GM18508 (cell line): ENCODE measurements at regions not wholly inside any gene's neighbourhood (a gene's known extent, or its start where the extent isn't known, plus 50 kb on each side); places are given as distances from the start of the nearest gene placed in this dataset.
"Not testable (repeated sequence)": the region's sequence is repeated elsewhere in the genome, so short reads cannot be mapped to it uniquely, and the experiment has no call there.

Experiments used
- ATAC-seq: cut with Tn5 transposase; IDR thresholded peaks from one replicate; pipeline ENCODE4 v1.9.1; 2021; ENCODE audit warnings: moderate number of reproducible peaks; ENCODE audit not compliant: insufficient read depth, unreplicated experiment

DNA sequence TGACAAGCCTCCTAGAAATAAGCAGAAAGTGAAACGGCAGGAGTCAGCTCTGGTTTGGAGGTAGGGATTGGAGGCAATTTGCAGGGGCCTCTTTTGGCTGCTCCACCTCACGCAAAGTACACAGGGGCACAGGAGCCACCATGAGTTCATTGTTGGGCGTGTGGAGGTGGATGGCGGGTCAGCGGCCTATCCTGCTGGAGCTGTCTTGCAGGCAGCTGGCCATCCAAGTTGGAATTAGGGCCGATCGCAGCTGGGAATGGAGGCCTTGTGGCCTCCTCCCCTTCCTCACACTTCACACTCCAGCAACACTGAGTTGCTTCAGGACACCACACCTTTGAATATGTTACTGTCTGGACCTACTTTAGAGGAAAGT lies 171.5 kb downstream of the MYCN start:
- ATAC-seq, result no peak

DNA sequence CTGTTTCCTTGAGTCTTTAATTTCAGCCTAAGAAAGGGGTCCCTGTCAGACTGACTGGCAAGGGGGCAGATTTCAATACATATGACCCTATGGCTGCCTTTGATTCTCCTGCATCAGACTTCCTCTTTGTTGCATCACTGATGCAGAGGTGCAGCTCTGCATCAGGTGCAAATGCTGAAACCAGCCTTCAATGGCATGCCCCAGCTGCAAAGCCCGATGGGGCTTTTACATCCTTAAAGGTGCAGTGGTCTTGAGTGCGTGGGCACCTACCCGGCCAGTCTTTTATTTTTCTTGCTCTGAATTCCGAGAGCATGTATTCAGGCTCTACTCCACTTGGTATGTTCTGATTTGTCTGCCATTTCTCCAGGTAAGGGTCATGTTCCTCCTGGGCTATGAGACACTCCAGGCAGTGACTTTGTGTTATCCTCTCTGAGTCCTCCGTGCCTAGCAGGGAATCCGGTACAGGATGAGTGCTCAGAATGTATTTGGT lies 169.5 kb downstream of the MYCN start:
- no peak for ATAC-seq

DNA sequence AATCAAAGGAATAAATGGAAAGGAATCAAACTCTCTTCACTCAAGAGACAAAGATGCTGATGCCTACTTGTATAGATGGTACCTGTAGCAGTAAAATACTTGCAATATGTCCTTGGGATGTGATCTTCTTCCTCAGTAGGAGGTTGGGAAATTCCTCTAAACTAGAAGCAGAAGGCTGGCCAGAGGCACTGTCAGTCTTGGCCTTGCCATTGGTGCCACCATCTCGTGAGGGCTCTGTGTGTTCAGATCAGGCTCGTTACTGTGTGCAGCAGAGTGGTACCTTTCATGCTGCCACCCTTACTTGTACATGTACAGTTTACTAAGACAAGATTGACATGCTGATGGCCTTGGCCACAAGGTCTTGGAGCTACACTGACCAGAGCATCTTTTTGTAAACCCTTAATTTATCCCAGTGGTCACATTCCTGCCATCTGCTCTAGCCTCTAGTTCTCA lies 169.0 kb downstream of the MYCN start:
- ATAC-seq, result no peak

DNA sequence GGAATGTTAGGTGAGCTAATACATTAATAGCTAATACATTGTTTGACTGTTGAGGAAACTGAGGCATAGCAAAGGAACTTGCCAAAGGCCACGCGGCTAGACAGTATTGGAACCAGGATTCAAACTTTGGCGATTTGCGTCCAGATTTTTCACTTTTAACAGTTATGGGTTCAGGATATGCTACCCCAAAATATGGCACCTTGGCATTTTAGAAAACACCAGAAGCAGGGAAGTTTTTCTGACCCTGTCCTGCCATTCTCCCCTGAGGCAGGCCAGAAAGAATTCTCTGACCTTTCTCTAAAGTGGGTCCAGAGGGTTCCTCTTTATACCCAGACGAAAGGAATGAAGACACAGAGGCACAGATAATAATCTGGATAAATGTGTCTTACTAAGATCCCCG lies 166.9 kb downstream of the MYCN start:
- ATAC-seq, result no peak

DNA sequence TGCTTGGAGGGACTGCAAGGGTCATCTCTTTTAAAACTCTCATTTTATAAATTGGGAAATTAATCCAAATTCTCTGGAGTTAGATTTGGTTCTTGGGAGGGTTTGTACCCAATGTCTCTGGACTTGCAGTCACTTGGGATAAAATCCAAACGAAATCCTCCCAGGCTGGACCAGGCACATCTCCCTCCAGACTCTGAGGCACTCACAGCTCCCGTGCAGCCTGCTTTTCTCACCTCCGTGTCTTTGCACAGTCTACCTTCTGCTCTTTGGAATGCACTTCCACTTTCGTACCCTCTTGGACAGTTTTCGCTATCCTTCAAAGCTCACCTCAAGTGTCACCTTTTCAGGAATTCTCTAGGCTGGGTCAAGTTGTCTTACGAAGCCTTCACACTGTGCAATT lies 166.3 kb downstream of the MYCN start:
- no peak for ATAC-seq

DNA sequence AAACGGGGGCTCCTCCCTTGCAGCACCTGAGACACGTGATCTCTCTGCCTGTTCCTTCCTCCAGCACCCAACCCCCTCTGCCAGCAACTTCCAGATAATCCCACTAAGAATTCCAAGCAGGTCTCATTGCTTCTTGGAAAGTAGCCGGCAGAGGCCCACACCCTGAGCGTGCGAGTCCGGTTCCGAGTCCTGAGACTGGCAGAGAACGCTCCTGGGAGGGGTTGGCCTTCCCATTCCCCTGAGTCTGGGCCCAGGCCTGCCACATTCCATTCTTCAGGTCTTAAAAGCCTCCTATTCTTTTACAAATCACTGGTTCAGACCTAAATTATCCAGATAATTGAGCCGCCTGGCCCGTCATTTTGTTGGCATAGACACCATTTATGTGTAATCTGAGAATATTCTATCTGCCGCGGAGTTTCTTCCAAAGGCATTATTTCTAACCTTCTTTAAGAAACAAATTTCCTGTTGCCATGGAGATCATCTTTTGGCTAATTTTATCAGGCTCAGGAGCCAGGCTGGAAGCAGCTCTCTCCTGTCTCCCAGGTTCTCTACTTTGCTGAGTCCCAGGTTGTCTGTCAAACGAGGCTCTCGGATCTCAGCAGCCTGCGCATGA lies 165.4 kb downstream of the MYCN start:
- ATAC-seq, result no peak

DNA sequence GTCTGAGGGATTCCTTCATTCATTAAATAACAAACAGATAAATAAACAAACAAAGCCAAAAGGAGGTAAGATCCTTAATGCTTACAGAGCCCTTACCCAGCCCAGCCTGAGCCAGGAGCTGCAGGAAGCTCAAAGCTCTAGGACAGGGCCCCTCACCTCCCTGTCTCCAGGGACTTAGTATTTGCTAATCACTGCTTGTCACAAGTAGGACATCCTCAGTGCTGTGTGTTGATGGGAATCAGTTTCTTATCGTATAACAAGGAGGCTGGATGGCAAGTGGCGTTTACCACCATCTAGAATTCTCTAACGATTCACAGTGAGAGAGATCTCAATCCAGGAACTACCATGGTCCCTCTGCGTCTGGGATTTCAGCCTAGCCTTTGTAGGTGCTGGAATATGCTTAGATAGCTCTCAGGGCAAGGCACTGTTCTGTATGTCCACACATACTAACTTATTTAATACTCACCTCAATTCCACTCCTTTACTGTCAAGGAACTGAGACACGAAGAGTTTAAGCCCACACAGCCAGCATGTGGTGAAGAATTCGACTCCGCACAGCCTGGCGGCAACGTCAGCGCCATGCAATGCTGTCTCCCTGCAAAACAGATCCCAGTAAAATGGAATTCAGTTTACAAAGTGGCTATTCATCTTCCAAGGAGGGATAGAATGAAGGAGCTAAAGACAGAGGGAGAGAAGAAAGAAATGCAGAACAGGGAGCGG lies 164.8 kb downstream of the MYCN start:
- no peak for ATAC-seq

DNA sequence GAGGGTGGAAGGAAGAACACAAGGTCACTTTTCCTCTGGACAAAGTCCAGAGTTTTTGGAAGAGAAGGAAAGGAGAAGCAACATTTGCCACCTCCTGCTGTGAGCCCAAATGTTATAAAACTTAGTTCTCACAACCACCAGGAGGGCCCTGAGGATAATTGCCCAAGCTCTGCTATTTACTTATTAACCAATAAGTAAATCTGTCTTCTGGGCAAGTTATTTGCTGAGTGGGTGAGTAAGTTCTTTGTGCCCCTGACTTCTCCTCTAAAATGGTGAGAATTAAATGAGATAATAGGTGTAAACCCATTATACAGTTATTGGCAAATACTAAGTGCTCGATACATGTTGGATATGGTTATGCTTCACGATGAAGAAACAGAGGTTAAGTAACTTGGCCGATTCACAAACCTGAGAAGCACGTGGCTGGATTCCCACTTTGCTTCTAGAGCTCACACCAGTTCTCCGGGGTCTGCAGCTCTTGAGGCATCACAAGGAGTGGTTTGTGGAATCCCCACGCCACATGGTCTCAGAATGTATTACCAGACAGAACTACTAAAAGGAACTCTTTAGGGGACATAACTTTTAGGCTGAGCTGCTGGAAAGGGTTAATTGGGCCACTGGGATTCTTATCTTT lies 164.1 kb downstream of the MYCN start:
- no peak for ATAC-seq

DNA sequence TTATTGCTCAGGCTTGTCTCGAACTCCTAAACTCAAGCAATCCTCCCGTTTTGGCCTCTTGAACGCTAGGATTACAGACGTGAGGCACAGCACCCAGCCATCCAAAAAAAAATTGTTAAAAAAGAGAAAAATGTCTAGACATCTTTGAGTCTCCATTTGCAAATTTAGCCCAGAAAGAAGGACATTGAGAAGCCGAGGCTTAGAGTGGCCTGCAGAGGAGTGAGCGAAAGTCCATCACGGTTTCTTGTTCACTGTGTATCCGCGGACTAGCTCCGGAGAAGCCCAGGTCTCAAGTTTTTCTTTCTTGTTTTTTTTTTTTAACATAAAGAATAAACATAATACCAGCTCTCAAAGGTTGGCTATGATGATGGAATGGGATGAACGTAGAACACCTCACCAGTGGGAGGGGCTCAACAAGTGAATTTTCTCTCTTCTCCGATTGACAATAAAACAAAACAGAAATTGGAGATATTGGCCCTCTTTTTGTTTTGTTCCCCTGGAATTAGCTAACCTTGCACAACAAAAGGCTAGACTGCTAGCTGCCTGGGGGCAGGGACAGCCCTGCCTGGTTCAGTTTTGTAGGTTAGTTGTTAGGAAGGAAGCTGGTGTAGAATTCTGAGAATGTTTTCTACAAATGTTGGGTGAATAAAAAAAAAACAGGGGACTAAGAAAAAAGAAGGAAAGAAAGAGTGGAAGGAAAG lies 163.4 kb downstream of the MYCN start:
- ATAC-seq, result no peak

DNA sequence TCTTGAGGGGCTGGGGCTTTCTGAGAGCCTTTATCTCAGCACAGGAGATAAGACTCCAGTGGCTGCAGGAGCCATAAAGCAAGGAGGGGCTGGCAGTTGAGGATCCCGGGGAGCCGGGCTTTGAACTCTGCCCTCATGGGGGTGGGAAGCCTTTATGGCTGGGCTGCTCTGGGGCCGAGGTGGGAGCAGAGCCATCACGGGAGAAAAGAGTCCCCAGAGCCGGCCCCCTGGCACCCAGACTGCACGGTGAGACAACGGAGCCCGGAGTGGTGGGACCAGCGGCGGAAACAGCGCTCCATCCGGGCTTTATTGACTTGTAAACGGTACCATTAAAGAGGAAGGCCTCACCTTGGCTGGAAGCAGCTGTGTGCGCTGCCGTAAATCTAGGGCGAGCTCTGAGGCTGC lies 162.6 kb downstream of the MYCN start:
- ATAC-seq, result no peak

DNA sequence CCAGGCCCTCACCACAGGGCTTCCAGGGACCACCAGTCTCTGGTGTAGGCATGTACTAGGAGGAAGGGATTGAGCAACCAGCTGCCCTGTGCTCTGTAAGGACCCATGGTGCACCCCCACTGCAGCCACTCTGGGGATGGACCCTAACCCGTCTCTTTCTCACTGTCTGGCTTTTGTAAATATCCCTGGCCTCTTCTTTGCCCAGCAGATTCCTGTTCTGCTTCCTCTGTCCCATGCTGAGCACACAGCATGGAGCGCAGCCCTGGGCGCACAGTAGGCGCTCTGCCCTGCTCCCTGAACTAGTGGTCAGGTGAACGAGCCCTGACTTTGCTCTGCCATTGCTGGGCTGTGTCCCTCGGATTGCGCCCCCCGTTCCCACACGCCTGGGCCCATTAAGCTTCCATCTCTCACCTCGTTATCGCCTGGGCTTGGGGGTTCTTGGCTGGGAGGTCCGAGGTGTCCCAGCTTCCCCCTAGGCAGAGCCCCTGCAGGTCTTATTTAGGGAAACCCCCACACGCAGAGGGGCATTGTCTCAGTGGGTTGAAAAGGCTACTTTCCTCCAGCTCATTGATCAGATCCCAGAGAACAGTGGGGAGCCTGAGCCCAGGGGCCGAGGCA lies 162.1 kb downstream of the MYCN start:
- ATAC-seq, result no peak

DNA sequence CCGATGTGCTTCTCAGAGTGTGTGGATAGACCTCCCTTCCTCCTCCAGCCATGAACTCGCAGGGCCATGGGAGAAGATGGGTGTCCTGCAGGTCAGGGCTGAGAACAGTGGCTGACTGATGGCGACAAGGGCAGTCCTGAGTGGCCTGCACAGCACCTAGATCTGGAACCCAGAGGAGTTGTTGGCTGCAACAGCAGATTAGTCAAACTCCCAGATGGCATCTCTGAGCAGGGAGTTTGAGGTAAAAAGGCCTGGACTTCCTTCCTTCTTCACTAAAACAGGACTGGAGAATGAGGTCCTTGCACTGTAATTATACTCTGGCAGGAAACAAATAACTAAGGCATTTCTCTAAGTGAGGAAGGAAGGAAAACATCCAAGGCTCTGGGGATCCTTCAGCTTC lies 160.8 kb downstream of the MYCN start:
- no peak for ATAC-seq

DNA sequence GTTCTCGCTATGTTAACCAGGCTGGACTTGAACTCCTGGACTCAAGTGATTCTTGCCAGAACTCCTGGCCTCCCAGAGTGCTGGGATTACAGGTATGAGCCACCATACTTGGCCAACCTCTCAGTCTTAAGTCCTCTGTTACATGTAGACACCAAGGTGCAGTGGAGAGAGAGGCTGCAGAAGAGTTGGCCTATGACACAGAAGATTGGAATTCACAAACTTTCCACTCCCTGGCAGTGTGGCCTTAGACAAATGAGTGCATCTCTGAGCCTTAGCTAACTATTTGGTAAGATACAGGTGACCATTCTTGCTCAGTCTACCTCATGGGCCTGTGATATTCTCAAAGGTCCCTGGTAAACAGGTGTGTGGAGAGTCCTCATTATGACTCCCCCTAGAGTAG lies 159.7 kb downstream of the MYCN start:
- no peak for ATAC-seq

DNA sequence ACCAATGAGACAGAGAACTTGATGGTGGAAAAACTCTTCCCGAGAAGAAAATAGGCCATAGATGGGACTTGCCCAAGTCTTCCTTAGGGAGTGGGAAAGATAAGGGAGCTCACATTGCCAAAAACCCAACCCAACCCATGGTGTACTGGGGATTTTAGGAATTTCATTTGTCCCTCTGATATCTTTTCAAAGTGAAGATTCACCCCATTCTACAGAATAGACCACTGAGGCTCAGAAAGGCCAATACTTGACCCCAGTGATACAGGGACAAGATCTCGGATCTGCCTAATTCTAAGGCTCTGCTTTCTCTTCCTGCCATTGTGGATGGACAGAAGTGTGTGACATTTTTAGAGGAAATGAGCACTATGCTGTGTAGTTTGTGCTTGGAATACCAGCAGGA lies 159.0 kb downstream of the MYCN start:
- ATAC-seq, result no peak

DNA sequence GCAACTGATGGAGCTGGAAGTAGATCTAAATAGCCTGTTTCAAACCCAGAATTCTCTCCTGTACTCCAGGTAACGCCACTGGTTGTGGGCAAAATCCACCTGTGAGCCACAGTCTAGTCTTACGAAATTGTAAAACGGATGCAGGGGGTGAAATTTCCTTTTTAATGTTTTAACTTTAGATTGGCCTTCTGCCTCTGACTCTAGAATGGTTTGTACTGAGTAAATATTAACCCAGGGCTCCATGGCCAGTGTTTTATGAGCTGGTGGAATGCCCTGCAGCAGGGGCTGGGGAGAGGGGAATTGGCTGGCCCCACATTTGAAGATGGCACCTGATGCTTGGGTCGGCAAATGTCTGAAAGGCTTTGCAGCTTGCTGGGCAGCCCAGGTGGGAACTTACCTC lies 156.6 kb downstream of the MYCN start:
- ATAC-seq, result no peak

DNA sequence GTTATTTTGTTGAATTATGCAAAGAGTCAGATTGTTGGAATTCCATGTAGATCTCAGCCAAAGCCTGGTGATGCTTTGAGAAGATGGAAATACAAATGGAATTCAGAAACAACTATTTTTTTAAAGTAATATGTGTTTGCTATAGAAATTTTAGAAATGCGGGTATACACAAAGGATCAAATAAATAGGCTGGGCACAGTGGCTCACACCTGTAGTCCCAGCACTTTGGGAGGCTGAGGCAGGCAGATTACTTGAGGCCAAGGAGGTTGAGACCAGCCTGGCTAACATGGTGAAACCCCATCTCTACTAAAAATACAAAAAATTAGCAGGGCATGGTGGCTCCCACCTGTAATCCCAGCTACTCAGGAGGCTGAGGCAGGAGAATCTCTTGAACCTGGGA lies 155.1 kb downstream of the MYCN start:
- ATAC-seq, result not testable (repeated sequence)

DNA sequence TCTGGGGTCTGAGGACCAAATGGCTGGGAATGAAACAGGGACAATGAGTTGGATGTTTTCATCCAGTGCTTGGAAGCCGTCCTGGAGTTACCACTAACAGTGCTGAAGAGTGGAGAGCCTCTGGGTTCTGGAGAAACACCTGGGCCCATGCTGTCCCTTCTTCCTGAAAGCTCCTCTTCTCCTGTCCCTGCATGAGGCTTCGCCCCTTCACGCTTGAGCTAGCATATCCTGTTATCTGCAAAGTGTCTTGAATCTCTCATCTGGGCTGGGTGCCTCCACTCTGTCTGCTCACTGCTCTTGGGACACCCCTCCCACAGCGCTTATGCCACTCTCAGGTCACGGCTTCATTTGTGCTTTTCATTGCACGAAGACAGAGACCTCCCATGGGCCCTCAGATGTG lies 154.5 kb downstream of the MYCN start:
- no peak for ATAC-seq

DNA sequence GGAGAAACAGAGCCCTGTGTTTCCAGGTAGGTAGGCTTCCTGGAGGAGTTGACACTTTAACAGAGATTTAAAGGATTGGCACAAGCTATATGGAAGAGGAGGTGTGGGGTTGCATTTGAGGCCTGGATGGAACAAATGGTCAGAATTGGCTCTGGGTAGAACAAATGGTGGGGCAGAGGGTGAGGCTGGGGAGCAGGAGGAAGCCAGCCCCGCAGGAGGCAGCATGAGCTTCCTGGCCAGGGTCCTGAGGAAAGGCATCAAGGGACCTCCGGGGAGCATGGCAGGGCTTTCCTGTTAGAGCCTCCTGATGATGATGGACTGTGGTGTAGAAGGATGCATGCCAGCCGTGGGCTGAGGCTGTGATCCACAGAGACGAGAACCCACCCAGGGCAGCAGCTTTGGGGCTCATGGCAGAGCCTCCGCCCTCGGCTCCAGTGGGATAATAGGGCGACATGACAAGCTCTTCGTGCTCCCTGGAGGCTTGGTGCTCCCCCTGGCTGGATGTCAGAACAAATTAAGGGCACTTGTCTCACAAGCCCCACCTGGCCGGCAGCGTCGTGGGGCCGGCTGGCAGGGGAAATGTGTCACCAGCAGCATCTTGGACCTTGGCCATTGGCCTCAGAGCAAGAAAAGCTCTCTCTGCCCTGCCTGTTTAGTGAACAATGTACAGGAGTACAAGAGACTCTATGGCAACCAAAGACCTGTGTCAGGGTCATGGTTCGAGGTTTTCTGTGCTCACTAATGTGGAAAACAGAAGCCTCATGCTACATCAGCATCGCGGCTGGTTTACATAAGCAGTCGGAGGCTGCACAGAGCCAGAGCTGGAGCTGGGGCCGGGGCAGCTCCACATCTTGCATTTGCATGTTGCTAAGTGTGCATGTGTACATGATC lies 153.5 kb downstream of the MYCN start:
- ATAC-seq, result no peak

DNA sequence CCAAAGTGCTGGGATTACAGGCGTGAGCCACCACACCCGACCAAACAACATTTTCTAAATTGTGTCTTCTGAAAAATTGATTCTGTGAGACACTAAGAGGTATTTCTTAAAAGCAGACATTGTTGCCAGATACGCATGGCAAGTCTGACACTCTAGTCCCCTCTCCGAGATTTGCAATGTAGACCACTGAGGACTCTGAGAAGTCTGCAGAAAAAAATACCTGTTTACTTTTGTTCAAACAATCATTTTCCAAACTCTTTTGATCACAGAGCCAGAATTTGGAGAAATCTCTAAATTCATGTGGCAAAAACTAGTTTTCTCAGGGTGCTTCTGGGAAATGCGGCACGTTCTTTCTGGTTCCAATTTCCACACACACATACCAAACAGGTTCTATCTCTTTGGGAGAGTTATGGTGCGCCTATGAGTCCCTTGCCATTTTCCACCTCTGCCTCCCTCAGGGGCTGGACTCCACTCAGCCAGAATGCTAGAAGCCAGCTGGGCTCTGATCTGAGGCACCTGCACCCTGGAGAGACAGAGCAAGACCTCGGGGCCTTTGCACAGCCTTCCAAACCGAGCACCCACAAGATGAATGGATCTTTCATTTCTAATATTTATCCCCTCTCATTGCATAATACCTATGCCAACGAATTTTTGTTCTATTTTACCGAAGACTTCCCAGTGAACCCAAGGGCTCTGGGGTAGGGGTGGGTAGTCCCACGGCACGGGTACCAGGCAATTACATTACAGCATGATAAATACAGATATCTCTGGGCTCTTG lies 152.7 kb downstream of the MYCN start:
- no peak for ATAC-seq
